Stimulated activated naive CD8-positive, alpha-beta T cell treated with anti-CD3 and anti-CD28 coated beads, Interleukin-15, Interleukin-2, amounts not matched to agents 100 ng/mL and 50 ng/mL, for 24 hours (primary cell): ENCODE measurements at regions not wholly inside any gene's neighbourhood (a gene's known extent, or its start where the extent isn't known, plus 50 kb on each side); places are given as distances from the start of the nearest gene placed in this dataset.
"Not testable (repeated sequence)": the region's sequence is repeated elsewhere in the genome, so short reads cannot be mapped to it uniquely, and the experiment has no call there.

Source experiments
- H3K27ac Mint-ChIP-seq: one replicate; pipeline ENCODE4 v1.8.0; 2021; ENCODE audit warnings: mild to moderate bottlenecking, mixed read lengths
- H3K27me3 Mint-ChIP-seq: one replicate; pipeline ENCODE4 v1.8.0; 2021; ENCODE audit warnings: mixed read lengths
- H3K36me3 Mint-ChIP-seq: one replicate; pipeline ENCODE4 v1.8.0; 2021; ENCODE audit warnings: low read depth, mixed read lengths
- H3K4me1 Mint-ChIP-seq: one replicate; pipeline ENCODE4 v1.8.0; 2021; ENCODE audit warnings: low read depth, mixed read lengths
- H3K4me3 Mint-ChIP-seq: one replicate; pipeline ENCODE4 v1.8.0; 2021; ENCODE audit warnings: mild to moderate bottlenecking, mixed read lengths
- H3K9me3 Mint-ChIP-seq: one replicate; pipeline ENCODE4 v1.8.0; 2021; ENCODE audit warnings: mixed read lengths

- no peak overlapping the region for H3K4me3 Mint-ChIP-seq
- no peaks in the 10 kb centered on the region for H3K36me3 Mint-ChIP-seq
- peaks cover 5% of the 10 kb centered on the region for H3K9me3 Mint-ChIP-seq
- H3K27me3 Mint-ChIP-seq, result no peaks in the 10 kb centered on the region
- no peak overlapping the region for H3K27ac Mint-ChIP-seq
- H3K4me1 Mint-ChIP-seq, result no peaks in the 10 kb centered on the region
Measured at GRCh38 chr18:55953326-55953725, 365.3 kb upstream of the TCF4 start.

GRCh38 chr18:55951738-55952137 lies 363.7 kb upstream of the TCF4 start:
- not testable (repeated sequence) for H3K4me1 Mint-ChIP-seq, H3K36me3 Mint-ChIP-seq, H3K27me3 Mint-ChIP-seq, H3K9me3 Mint-ChIP-seq, H3K4me3 Mint-ChIP-seq, H3K27ac Mint-ChIP-seq

GRCh38 chr18:55950379-55951166 lies 362.6 kb upstream of the TCF4 start:
- Mint-ChIP-seq H3K27ac (no peak overlapping the region), H3K27me3 (no peaks in the 10 kb centered on the region), H3K36me3 (no peaks in the 10 kb centered on the region), H3K4me1 (no peaks in the 10 kb centered on the region), H3K9me3 (peaks cover 5% of the 10 kb centered on the region), H3K4me3 (no peak overlapping the region)

- no peak overlapping the region for H3K4me3 Mint-ChIP-seq
- H3K9me3 Mint-ChIP-seq, result peaks cover 19% of the 10 kb centered on the region
- no peak overlapping the region for H3K27ac Mint-ChIP-seq
- no peaks in the 10 kb centered on the region for H3K36me3 Mint-ChIP-seq
- no peaks in the 10 kb centered on the region for H3K4me1 Mint-ChIP-seq
- H3K27me3 Mint-ChIP-seq, result no peaks in the 10 kb centered on the region
Measured at GRCh38 chr18:55934821-55935220, 346.8 kb upstream of the TCF4 start.

GRCh38 chr18:55932675-55933074 lies 344.7 kb upstream of the TCF4 start:
- Mint-ChIP-seq H3K36me3 (no peaks in the 10 kb centered on the region), H3K4me1 (no peaks in the 10 kb centered on the region), H3K4me3 (no peak overlapping the region), H3K9me3 (peaks cover 11% of the 10 kb centered on the region), H3K27ac (no peak overlapping the region), H3K27me3 (no peaks in the 10 kb centered on the region)

- no peaks in the 10 kb centered on the region for H3K36me3 Mint-ChIP-seq
- H3K9me3 Mint-ChIP-seq, result peaks cover 1% of the 10 kb centered on the region
- H3K4me3 Mint-ChIP-seq, result no peak overlapping the region
- no peaks in the 10 kb centered on the region for H3K4me1 Mint-ChIP-seq
- no peak overlapping the region for H3K27ac Mint-ChIP-seq
- H3K27me3 Mint-ChIP-seq, result no peaks in the 10 kb centered on the region
Measured at GRCh38 chr18:55927831-55928230, 339.8 kb upstream of the TCF4 start.

GRCh38 chr18:55925772-55926171 lies 337.8 kb upstream of the TCF4 start:
- Mint-ChIP-seq H3K9me3 (peaks cover 3% of the 10 kb centered on the region), H3K36me3 (no peaks in the 10 kb centered on the region), H3K27me3 (no peaks in the 10 kb centered on the region), H3K27ac (no peak overlapping the region), H3K4me3 (no peak overlapping the region), H3K4me1 (no peaks in the 10 kb centered on the region)

- Mint-ChIP-seq H3K4me1 (no peaks in the 10 kb centered on the region), H3K27ac (no peak overlapping the region), H3K9me3 (peaks cover 18% of the 10 kb centered on the region), H3K36me3 (no peaks in the 10 kb centered on the region), H3K4me3 (no peak overlapping the region), H3K27me3 (no peaks in the 10 kb centered on the region)
Measured at GRCh38 chr18:55920063-55920462, 332.1 kb upstream of the TCF4 start.

GRCh38 chr18:55918444-55918843 lies 330.5 kb upstream of the TCF4 start:
- Mint-ChIP-seq H3K27ac (no peak overlapping the region), H3K4me1 (no peaks in the 10 kb centered on the region), H3K9me3 (peaks cover 18% of the 10 kb centered on the region), H3K27me3 (no peaks in the 10 kb centered on the region), H3K4me3 (no peak overlapping the region), H3K36me3 (no peaks in the 10 kb centered on the region)

- Mint-ChIP-seq H3K27me3 (no peaks in the 10 kb centered on the region), H3K36me3 (no peaks in the 10 kb centered on the region), H3K9me3 (peaks cover 14% of the 10 kb centered on the region), H3K4me3 (no peak overlapping the region), H3K4me1 (peaks cover under 1% of the 10 kb centered on the region), H3K27ac (no peak overlapping the region)
Measured at GRCh38 chr18:55912919-55913318, 324.9 kb upstream of the TCF4 start.

- Mint-ChIP-seq H3K36me3 (no peaks in the 10 kb centered on the region), H3K4me1 (peaks cover 9% of the 10 kb centered on the region), H3K4me3 (no peak overlapping the region), H3K27ac (no peak overlapping the region), H3K27me3 (no peaks in the 10 kb centered on the region), H3K9me3 (peaks cover 9% of the 10 kb centered on the region)
Measured at GRCh38 chr18:55912071-55912470, 324.1 kb upstream of the TCF4 start.

- Mint-ChIP-seq H3K27me3 (no peaks in the 10 kb centered on the region), H3K4me3 (no peak overlapping the region), H3K36me3 (no peaks in the 10 kb centered on the region), H3K4me1 (peaks cover 13% of the 10 kb centered on the region), H3K27ac (no peak overlapping the region), H3K9me3 (peaks cover 6% of the 10 kb centered on the region)
Measured at GRCh38 chr18:55910296-55910695, 322.3 kb upstream of the TCF4 start.

- Mint-ChIP-seq H3K4me3 (no peak overlapping the region), H3K9me3 (peaks cover 6% of the 10 kb centered on the region), H3K27me3 (no peaks in the 10 kb centered on the region), H3K27ac (no peak overlapping the region), H3K36me3 (no peaks in the 10 kb centered on the region), H3K4me1 (peaks cover 13% of the 10 kb centered on the region)
Measured at GRCh38 chr18:55908901-55909366, 320.9 kb upstream of the TCF4 start.

- Mint-ChIP-seq H3K27ac (no peak overlapping the region), H3K9me3 (peaks cover 6% of the 10 kb centered on the region), H3K27me3 (no peaks in the 10 kb centered on the region), H3K4me3 (no peak overlapping the region), H3K4me1 (peaks cover 13% of the 10 kb centered on the region), H3K36me3 (no peaks in the 10 kb centered on the region)
Measured at GRCh38 chr18:55907453-55908175, 319.6 kb upstream of the TCF4 start.

GRCh38 chr18:55906536-55906935 lies 318.5 kb upstream of the TCF4 start:
- no peaks in the 10 kb centered on the region for H3K27me3 Mint-ChIP-seq
- peaks cover 13% of the 10 kb centered on the region for H3K4me1 Mint-ChIP-seq
- H3K9me3 Mint-ChIP-seq, result peaks cover 6% of the 10 kb centered on the region
- H3K4me3 Mint-ChIP-seq, result no peak overlapping the region
- H3K36me3 Mint-ChIP-seq, result no peaks in the 10 kb centered on the region
- no peak overlapping the region for H3K27ac Mint-ChIP-seq
